Activated naive CD8-positive, alpha-beta T cell treated with anti-CD3 and anti-CD28 coated beads, Interleukin-2, amount 50 U/mL, for 24 hours (primary cell): ENCODE measurements at regions not wholly inside any gene's neighbourhood (a gene's known extent, or its start where the extent isn't known, plus 50 kb on each side); places are given as distances from the start of the nearest gene placed in this dataset.
"Not testable (repeated sequence)": the region's sequence is repeated elsewhere in the genome, so short reads cannot be mapped to it uniquely, and the experiment has no call there.

Experiments used
- ATAC-seq: fragments of 150-1000 bp; cut with Tn5 transposase; one replicate; pipeline ENCODE4 v1.10.0; 2021
- DNase-seq: peaks from one replicate; pipeline ENCODE4 v3.0.0; 2021
- H3K27ac Mint-ChIP-seq: one replicate; pipeline ENCODE4 v1.8.0; 2021; ENCODE audit warnings: mild to moderate bottlenecking, mixed read lengths
- H3K27me3 Mint-ChIP-seq: one replicate; pipeline ENCODE4 v1.8.0; 2021; ENCODE audit warnings: mixed read lengths
- H3K36me3 Mint-ChIP-seq: one replicate; pipeline ENCODE4 v1.8.0; 2021; ENCODE audit warnings: low read depth, mixed read lengths
- H3K4me1 Mint-ChIP-seq: one replicate; pipeline ENCODE4 v1.8.0; 2021; ENCODE audit warnings: mixed read lengths
- H3K4me3 Mint-ChIP-seq: one replicate; pipeline ENCODE4 v1.8.0; 2021; ENCODE audit warnings: mild to moderate bottlenecking, moderate library complexity, mixed read lengths
- H3K9me3 Mint-ChIP-seq: one replicate; pipeline ENCODE4 v1.8.0; 2021; ENCODE audit warnings: mixed read lengths

DNA sequence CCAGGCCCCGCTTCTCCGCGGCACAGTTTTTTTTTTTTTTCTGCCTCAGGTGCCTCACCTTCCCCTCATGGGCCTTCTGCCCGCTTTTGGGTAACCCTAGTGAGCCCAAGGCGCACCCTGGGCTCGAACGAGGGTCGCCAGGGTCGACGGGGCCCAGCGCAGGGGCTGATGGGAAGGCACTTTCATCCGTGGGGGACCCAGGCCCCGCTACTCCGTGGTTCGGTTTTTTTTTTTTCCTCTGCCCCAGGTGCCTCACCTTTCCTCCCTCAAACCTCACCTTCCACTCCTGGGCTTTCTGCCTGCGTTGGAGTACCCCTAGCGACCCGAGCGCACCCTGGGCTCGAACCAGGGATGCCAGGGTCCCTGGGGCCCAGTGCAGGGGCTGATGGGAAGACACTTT lies 1569.8 kb downstream of the TSPY10 start:
- H3K4me3 Mint-ChIP-seq, H3K4me1 Mint-ChIP-seq, DNase-seq, ATAC-seq, H3K27ac Mint-ChIP-seq, H3K9me3 Mint-ChIP-seq, H3K36me3 Mint-ChIP-seq, H3K27me3 Mint-ChIP-seq: not testable (repeated sequence)

DNA sequence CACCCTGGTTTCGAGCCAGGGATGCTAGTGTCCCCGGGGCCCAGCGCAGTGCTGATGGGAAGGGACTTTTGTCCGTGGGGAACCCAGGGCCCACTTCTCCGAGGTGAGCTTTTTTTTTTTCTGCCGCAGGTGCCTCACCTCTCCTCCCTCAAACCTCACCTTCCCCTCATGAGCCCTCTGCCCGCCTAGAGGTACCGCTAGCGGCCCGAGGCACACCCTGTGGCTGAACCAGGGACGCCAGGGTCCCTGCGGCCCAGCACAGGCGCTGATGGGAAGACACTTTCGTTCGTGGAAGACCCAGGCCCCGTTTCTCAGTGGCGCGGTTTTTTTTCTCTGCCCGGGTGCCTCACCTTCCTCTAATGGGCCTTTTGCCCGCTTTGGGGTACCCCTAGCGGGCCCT lies 1570.7 kb downstream of the TSPY10 start:
- ATAC-seq, result not testable (repeated sequence)

DNA sequence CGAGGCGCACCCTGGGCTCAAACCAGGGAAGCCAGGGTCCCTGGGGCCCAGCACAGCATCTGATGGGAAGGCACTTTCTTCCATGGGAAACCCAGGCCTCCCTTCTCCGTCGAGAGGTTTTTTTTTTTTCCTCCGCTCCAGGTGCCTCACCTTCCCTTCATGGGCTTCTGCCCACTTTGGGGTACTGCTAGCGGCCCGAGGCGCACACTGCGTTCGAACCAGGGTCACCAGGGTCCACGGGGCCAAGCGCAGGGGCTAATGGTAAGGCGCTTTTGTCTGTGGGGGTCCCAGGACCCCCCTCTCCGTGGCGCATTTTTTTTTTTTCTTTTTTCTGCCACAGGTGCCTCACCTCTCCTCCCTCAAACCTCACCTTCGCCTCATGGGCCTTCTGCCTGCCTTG lies 1571.3 kb downstream of the TSPY10 start:
- Mint-ChIP-seq H3K27ac (no peak overlapping the region), H3K4me1 (no peaks in the 10 kb centered on the region), H3K4me3 (no peak overlapping the region), H3K9me3 (no peaks in the 10 kb centered on the region), H3K36me3 (no peaks in the 10 kb centered on the region), H3K27me3 (no peaks in the 10 kb centered on the region)
- ATAC-seq, result no peak
- no peak for DNase-seq

More for the DNA sequence above, 1570.7 kb downstream of the TSPY10 start:
- not testable (repeated sequence) for H3K4me1 Mint-ChIP-seq, H3K4me3 Mint-ChIP-seq, H3K9me3 Mint-ChIP-seq, H3K27me3 Mint-ChIP-seq, H3K27ac Mint-ChIP-seq, H3K36me3 Mint-ChIP-seq, DNase-seq

DNA sequence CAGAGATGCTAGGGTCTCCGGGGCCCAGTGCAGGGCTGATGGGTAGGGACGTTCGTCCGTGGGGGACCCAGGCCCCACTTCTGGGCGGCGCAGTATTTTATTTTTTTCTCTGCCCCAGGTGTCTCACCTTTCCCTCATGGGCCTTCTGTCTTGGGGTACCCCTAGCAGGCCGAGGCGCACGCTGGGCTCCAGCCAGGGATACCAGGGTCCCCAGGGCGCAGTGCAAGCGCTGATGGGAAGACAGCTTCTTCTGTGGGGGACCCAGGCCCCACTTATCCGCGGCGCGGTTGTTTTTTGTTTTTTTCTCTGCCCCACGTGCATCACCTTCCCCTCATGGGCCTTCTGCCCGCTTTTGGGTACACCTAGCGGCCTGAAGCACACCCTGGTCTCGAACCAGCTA lies 1572.8 kb downstream of the TSPY10 start:
- H3K27ac Mint-ChIP-seq, H3K4me1 Mint-ChIP-seq, H3K9me3 Mint-ChIP-seq, H3K4me3 Mint-ChIP-seq, H3K27me3 Mint-ChIP-seq, ATAC-seq, H3K36me3 Mint-ChIP-seq, DNase-seq: not testable (repeated sequence)

DNA sequence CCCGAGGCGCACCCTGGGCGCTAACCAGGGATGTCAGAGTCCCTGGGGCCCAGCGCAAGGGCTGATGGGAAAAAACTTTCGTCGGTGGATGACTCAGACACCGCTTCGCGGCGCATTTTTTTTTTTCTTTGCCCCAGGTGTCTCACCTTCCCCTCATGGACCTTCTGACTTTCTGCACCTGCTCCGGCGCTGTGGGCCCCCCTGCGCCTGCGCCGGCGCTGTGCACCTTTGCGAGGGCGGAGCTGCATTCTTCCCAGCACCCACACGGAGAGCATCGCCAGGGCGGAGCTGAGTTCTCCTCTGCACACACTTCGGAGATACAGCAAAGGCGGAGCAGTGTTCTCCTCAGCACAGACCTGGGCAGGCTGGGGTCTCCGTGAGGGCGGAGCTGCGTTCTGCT lies 1575.3 kb downstream of the TSPY10 start:
- not testable (repeated sequence) for H3K27ac Mint-ChIP-seq, ATAC-seq, H3K36me3 Mint-ChIP-seq, H3K4me1 Mint-ChIP-seq, H3K4me3 Mint-ChIP-seq, DNase-seq, H3K27me3 Mint-ChIP-seq, H3K9me3 Mint-ChIP-seq

DNA sequence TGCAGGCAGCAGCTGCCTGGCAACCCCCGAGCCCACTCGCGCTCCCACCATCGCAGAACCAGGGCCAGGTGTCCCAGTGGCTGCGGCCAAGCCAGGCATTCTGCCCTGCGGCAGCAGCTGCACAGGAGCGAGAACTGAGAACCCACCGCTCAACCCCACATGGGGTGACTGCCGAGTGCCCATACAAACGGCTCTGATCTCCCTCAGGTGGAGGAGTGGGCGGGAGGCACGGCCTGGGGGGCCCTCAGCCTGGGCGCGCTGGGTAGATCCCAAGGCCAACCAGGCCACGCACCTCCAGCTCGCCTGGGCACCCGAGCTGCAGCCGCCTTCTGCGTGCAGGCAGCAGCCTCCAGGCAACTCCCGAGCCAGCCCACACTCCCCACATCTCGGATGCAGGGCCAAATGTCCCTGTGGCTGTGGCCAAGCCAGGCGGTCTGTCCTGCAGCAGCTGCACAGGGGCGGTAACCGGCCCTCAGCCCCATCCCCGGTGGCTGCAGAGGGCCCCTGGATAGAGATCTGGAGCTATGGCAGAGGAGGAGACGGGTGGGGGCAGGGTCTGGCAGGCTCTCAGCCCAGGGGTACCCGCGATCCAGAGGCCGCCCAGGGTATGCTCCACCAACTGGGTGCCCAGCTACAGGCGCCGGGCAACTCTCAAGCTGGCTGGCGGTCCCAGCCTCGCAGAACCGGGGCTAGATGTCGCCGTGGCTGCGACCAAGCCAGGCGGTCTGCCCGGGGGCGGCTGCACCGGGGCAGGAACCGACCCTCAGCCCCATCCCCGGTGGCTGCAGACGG lies 1579.6 kb downstream of the TSPY10 start:
- not testable (repeated sequence) for H3K27ac Mint-ChIP-seq, H3K9me3 Mint-ChIP-seq, H3K27me3 Mint-ChIP-seq, H3K4me1 Mint-ChIP-seq, H3K4me3 Mint-ChIP-seq, ATAC-seq, H3K36me3 Mint-ChIP-seq, DNase-seq

DNA sequence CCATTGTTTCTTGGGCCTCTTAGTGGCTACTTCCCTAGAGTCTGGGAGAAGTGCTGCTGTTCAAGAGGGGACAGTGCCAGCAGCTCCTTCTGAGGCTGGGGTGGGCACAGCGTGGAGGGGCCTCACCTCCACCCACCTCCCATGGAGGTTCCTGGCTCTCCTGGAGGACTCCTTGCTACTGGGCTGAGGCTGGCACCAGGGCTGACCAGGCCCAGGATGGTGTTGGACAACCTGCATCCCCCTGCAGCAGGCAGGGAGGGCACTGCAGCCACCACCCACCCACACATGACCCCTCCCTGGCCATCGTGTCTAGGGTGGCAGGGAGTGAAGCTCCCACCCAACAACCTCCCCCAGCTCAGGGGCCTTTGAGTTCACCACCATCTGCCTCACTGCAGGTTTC lies 1549.3 kb upstream of the USP9Y start:
- not testable (repeated sequence) for ATAC-seq, H3K27ac Mint-ChIP-seq, H3K4me1 Mint-ChIP-seq, DNase-seq, H3K36me3 Mint-ChIP-seq, H3K27me3 Mint-ChIP-seq, H3K9me3 Mint-ChIP-seq, H3K4me3 Mint-ChIP-seq

DNA sequence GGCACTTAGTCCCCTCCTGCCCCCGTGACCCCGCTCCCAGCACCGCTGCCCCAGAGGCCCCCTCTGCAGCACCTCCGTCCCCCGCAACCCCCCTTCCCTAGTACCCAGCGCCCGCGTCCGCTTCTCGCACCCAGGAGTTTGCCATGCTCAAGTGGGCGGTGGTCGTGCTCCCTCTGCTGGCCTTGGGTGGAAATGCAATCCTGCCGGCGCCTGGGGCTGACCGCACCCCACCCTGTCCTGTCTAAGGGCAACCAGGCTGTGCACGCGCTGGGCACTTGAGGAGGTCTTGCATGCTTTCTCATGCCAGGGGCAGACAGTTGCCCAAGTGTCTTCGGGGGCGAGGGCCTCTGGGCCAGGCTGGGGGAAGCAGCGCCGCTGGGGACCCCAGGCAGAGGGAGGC lies 1544.9 kb upstream of the USP9Y start:
- not testable (repeated sequence) for H3K4me3 Mint-ChIP-seq, H3K27me3 Mint-ChIP-seq, DNase-seq, H3K36me3 Mint-ChIP-seq, H3K9me3 Mint-ChIP-seq, H3K4me1 Mint-ChIP-seq, H3K27ac Mint-ChIP-seq, ATAC-seq

DNA sequence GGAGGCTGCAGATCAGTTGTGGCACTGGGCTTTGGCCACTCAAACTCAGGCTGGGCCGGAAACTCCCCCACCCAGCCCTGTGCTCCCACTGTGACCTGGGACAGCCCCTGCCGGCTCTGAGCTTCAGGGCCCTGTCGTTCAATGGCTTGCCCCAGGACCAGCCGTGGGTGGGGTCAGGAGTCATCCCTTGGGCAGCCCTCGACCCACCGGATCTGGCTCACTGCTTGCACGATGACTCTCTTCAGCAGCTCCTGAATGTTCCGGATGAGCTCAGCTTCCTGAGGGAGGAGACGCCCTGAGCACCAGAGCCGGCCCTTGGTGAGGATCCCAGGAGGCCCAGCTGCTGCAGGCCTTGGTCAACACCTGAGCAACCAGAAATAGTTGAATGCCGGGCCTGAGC lies 1544.2 kb upstream of the USP9Y start:
- not testable (repeated sequence) for DNase-seq, H3K27ac Mint-ChIP-seq, H3K27me3 Mint-ChIP-seq

DNA sequence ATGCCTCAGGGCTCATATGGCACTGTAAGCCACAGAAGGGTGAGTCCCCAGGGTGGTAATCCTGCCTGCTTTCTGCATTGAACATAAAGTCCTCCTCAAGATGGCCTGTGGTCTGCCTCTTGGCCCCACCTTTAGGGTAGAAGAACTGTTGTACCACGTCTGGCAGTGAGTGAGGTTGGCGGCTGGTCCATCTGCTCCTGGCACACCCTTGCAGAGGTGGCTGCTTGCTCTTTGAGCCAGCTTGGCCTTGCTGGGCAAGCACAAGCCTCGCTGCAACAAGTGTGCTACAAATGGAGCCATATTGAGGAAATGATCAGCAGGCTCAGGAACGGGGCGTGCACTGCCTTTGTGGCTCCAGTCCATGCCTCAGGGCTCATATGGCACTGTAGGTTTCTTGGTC lies 1524.0 kb upstream of the USP9Y start:
- H3K27me3 Mint-ChIP-seq, DNase-seq, H3K36me3 Mint-ChIP-seq, H3K4me3 Mint-ChIP-seq, H3K27ac Mint-ChIP-seq, ATAC-seq, H3K4me1 Mint-ChIP-seq, H3K9me3 Mint-ChIP-seq: not testable (repeated sequence)

More for the DNA sequence above, 1544.2 kb upstream of the USP9Y start:
- not testable (repeated sequence) for H3K4me3 Mint-ChIP-seq, H3K36me3 Mint-ChIP-seq, ATAC-seq, H3K4me1 Mint-ChIP-seq, H3K9me3 Mint-ChIP-seq

DNA sequence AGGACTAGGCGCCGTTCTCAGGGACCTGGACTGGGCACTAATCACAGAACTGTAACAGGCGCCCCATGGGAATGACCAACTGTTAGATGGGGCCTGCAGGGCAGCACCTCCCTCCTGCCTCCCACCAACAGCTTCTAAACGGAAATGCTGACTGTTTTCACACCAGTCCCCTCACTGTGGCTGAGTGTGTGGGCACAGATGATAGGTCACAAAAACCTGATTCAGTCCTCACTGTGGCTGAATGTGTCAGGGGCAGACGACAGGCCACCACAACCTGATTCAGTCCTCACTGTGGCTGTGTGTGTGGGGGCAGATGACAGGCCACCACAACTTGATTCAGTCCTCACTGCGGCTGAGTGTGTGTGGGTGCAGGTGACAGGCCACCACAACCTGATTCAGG lies 1499.9 kb upstream of the USP9Y start:
- H3K4me3 Mint-ChIP-seq, ATAC-seq, H3K9me3 Mint-ChIP-seq, H3K27me3 Mint-ChIP-seq, H3K27ac Mint-ChIP-seq, H3K36me3 Mint-ChIP-seq, H3K4me1 Mint-ChIP-seq, DNase-seq: not testable (repeated sequence)

DNA sequence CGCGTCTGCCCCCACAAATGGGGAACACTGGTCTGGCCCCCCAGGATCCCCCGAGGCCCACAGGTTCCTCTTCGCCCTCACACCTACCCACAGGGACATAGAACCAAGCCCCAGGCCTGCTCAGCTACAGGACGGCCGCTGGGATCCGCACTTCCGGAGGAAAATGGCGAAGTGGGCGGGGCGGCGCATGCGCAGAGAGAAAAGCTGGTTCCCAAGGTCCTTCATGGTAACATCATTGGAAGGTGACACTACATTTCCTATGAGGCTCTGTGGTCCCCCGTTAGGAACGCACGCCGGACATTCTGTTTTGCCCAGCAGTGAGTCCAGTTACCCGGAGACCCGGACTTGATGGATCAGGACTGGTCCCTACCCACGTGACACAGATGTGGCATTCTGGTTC lies 1486.2 kb upstream of the USP9Y start:
- H3K27ac Mint-ChIP-seq, ATAC-seq, H3K4me3 Mint-ChIP-seq, H3K9me3 Mint-ChIP-seq, H3K4me1 Mint-ChIP-seq, DNase-seq, H3K27me3 Mint-ChIP-seq, H3K36me3 Mint-ChIP-seq: not testable (repeated sequence)
